Activated naive CD4-positive, alpha-beta T cell treated with Interleukin-2 at 50 U/mL for 16 hours (primary cell): ENCODE measurements at regions not wholly inside any gene's neighbourhood (a gene's known extent, or its start where the extent isn't known, plus 50 kb on each side); places are given as distances from the start of the nearest gene placed in this dataset.

Experiments used
- DNase-seq: peaks from one replicate; pipeline ENCODE4 v3.0.0-alpha.2; 2020

DNA sequence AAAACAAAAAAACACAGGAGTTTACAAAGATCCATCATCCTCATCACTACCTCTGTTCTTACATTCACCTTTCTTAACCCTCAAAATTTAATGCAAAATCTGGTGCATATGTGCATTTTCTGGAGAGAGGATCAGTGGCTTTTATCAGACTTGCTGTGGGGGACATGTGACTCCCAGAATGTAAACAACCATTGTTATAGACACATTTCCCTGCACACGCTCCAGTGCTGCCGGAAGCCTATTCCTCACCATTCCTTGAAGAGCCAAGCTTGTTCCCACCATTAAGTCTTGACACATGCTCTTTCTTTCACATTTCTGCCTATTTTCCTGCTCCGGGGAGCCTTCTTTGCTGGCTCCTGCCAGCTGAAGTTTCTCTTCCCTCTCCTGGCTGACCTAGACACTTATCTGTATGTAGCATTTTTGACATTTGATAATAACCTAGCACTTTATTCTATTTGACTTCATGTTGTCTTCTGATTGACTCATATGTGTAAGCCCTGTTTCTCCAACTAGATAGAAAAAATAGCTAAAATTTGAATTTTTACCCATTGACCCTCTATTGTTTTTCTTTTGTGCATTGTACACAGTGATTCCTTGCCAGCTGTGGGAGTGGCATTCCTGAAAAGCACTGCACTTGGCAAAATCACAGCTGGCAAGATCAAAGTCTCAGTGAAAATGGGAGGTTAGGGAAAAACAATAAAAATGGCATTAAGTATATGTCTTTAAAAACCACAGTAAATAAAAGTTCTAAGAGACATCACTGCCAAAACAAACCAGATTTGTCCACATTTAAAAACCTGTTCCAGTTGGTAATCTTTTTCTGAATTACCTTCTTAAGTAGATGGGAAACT is 76.8 kb upstream of the CIBAR2 start:
- DNase-seq, result no peak

DNA sequence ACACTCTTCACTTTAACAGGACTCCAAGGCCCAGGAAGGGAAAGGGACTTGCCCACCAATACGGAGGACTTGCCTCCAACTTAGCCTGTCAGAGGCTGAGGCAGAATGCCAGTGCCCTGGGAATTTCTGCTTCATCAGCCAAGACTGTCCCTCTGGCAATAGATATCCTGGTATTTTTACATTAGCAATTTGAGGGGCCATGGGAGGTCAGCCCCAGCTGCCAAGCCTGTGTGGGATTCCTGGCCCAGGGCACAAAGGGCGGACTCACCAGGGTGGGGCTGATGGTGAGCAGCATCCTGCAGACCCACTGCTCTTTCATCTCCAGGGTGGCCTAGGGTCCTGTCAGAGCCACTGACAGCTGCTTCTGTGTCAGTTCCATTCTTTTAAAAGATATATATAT is 78.3 kb upstream of the CIBAR2 start:
- no peak for DNase-seq

DNA sequence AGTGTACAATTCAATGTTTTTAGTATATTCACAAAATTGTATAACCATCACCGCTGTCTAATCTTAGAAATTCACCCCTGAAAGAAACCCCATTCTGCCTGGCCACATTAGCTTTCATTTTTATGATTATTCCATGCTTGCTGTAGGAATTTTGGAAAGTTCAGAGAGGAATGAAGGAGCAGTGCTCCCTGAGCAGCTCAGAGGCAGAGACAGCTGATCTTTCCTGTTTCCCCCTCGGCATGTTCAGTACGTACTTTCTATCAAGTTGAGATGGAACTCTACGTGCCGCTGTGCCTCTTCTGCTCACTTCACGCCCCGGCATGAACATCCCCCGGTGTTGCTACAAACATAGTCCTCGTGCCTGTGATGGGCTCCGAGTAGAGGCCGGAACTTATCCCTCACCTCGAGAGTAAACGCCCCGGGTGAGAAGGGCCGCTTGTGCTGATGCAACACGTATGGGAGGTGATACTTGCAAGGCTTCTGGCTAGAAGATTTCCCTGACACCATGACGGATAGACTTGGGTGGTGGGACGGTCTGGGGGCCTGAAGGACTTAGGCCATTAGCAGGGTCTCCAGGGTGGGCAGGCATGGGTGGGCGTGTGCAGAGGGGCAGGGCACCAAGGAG is 79.2 kb upstream of the CIBAR2 start:
- no peak for DNase-seq

DNA sequence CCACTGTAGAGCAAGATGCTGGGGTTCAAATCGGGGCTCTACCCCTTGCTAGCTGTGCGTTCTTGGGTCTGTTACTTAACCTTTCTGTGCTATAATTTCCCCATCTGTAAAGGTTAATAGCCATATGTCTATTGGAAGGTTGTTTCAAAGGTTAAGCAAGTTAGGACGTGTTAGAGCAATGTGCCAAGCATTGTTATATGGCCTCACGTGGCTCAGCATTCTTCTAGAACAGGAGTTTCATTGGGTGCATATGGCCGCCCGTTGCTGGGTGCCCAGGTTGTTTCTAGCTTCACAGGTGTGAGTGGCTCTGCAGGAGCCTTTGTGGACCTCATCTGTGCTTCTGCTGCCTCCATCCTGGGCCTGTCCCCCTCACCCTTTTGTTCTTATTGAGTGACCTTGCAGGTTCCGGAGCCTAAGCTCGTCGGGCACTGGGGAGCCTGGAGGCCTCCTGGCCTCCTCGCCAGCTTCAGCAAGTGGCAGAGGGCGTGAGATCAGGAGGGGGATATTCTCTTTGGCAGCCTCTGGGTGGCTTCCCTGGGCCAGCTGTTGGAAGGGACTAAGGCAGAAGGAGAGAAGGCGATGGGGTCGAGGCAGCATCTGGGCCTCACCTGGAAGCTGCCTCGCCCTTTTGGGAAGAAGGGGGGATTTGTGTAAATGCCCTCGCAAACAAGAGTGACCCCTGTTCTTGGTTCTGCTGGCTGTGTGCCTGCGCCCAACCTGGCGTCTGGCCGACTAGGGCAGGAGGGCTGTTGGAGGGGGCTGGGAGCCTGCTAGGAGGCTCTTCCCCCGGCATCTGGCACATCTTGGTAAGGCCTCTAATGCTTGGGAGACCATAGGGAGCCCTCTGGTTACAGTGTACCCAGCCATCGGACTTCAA is 80.2 kb upstream of the CIBAR2 start:
- DNase-seq, result no peak

DNA sequence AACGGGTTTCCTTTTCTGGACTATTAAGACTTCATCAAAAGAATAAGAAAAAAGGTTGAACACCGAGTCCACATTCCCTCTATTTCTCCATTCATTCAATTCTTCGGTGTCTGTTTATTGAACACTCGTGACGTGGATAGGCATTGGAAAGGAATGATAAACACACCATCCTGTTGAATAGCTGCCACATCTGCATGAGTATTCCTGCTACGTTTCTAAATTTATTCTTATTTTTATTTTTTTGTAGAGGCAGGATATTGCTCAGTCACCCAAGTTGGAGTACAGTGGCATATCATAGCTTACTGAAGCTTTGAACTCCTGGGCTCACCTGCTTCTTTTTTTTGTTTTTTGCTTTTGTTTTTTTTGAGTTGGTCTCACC is 80.8 kb upstream of the CIBAR2 start:
- no peak for DNase-seq

DNA sequence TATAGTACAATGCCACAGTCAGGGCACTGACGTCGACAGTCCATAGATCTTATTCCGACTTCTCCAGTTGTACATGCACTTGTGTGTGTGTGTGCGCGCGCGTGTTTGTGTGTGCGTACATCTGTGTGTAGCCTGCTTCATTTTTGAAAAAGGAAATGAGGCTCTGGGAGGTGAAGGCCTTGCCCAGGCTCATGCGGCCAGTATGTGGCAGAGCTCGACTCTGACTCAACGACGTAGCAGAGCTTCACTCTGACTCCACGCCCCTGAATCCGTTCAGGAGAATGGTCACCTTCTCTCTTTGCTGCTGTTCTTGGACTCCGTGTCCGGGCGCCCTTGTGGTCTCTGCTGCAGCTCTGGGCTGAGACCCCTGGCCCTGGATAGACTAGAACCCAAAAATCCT is 81.6 kb upstream of the CIBAR2 start:
- no peak for DNase-seq

DNA sequence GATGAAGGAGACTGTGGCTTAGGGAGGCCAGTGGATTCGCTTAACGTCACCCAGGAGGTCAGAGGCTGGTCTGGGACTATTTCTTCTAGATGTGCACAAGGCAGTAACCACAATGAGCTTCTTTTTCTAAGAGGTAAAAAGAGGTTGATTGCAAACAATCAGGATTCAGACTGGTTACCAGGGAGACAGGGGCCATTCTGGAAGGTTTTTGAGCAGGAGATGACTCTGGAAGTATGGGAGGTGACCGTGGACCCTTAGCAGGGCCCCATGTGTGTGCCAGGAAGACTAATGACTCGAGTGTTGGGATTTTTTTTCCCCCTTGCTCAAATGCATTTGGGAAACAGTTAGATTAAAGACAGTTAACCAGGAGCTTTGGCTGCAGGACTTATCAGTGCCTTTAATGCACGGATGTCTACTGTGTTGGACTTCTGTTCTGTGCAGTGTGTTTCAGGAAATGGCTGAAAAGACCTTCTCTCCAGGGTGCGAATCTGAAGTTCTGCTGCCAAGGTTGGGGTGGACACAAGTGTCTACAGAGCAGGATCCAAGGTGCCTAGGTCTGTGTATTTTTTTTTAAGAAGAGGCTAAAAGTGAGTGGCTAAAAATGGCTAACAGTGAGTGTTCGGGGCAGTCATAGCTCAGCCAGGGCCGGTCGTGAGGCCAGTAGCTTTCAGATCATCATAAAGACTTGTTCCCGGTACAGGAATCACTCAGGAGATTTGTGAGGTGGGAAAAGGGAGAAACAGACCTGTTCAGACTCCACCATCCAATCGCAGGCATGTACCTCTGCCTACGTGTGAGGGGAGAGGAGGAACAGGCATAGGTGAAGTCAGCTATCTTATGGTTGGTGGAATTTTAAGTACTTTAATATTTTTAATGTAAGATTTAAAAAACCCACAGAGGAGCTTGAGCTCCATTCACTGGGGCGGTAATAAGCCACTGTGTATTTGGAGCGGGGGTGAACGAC is 82.3 kb upstream of the CIBAR2 start:
- DNase-seq, result no peak

DNA sequence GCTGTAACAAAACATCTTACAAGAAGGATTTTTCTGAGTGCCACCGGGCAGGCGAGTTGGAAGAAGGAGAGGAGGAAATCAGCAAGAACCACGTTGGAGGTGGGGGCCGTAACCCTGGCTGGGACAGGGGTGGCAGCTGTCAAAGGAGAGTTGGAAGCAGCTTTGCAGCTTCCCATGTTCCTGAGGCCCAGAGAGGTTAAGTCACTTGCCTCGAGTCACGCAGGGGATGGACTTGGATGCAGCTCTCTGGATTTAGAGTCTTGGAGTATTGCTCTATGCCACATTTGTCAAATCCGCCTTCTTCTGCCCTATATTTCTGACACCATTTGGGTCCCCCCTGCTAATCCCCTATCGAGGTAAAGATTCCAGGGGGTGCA is 83.0 kb upstream of the CIBAR2 start:
- DNase-seq, result no peak

DNA sequence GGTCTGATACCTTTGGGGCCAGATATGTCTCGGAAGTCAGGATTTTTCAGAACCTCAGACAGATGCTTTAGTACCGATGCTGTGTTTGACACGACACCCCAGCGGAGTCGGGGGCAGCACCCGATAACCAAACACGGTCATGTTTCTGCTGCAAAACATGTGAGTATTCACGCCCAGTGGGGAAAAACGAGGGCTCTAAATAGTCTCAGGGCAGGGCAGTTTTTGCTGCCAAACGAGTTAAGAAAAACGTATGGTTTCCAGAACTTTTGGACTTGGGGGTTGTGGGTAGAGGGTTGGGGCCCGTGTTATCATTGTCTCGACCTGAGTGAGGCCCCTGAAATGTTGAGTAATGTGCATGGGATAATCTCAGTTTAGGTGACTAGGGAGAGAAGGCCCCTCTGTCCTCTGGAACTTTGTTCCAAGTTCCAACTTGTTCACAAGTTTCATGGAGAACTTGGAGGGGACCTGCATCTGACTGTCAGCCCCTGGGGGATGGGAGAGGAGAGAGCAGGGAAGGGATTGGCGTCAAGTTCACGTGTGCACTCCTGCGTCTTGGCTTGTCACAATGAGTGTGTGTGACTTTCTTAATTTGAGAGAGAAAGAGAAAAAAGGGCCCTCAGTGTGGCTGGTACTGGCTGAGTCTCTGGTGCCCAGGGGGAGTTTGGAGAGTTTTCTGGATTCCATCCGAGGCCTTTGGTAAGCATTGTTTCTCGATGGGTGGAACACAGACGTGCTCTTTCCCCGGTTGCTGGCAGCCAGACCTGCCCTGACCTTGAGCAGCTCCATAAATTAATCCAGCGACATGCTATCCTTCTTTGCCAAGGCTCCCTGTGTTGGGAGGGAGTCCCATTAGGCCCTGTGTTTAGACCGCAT is 83.9 kb upstream of the CIBAR2 start:
- no peak for DNase-seq

DNA sequence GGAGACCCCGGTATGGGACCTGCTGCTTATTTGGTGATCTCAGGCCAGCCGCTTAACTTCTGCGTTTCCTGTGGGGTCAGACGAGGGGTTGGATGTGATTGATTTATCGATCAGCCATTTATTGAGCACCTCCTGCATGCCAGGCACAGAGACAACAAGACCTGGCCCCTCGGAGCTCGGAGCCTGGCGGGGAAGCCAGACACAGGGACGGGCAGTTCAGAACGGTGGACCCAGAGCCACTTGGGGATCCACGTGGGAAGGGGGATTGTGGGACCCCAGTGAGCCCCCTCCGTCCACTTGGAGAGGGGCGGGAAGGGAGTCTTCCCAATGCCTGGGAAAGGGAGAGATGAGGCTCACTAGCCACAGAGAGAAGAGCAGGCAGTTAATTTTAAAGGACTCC is 84.7 kb upstream of the CIBAR2 start:
- DNase-seq, result no peak

DNA sequence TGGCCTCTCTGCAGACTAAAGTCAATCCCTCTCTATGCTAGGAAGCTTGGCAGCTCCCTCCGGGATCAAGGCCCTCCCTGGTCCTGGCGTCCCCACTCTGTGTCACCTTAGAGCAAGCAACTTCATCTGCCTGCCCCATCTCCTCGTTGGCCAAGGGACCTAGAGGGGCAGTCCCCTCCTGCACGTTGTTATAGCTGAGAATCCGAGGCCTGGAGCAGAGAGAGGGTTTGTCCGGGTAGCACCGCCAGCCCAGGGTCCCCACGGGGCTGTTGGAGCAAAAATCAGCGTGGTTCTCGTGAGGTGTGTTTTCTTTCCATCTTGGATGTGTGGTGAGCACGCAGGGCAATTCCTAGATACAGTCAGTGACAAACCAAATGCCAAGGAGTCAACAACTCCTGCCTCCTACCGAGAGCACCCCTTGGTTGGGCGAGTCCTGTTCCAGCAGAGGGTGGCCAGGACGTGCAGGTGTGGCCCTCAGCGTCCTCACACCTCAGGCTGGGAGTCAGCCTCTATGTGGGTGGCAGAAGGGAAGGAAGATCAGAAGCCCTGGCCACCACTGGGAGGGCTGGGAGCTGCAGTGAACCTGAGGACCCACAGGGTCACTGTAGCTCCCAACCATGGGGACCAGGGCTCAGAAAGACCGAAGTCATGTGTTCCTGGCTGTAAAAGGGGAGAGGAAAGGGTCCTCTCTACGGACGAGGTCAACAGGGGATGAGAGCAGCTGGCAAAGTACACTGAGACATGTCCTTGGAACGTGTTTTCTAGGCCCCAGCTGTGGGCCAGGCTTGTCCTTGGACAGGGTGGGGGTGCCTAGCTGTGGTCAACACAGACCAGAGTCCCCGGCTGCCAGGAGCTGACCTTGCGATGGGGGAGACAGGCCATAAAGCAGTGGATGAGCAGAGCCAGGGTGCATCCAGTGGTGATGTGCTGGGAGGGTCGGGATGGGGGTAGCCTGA is 85.6 kb upstream of the CIBAR2 start:
- no peak for DNase-seq

DNA sequence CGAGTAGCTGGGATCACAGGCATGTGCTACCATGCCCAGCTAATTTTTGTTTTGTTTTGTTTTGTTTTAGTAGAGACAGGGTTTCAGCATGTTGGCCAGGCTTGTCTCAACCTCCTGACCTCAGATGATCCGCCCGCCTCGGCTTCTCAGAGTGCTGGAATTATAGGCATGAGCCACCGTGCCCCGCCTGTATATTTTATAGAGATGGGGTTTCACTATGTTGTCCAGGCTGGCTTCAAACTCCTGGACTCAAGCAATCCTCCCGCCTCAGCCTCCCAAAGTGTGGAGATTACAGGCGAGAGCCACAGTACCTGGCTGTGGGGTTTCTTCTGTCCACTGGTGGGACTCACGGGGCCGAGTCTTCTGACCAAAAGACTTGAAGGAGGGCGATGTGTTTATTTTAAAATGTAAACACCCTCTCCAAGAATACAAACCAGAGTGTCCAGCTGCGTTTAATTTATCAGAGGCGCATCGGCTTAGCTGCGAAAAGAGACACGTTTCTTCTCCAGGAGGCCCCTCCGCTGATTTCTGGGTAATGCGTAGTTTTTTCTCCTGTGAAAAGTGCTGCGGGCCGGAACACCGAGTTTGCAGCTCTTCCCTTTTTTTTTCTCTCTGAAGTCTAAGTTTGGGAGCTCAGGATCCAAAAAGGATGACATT is 86.9 kb upstream of the CIBAR2 start:
- no peak for DNase-seq

DNA sequence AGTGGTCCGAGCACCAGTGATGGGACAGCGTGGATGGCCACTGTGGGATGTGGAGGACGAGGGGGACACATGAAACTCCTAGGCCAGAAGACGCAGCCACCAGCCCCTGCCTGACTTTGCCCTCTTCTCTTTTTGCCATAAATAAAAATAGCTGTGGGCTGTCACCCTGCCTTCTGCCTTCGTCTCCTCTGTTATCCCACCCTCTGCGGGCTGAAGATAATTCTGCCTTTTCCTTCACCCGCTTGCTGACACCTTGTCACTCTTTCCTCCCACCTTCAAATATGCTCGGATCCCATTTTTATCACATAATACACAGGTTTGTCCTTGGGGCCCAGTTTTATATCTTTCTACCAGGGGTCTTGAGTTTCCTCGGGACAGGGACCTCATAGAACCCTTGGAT is 87.6 kb upstream of the CIBAR2 start:
- DNase-seq, result no peak

DNA sequence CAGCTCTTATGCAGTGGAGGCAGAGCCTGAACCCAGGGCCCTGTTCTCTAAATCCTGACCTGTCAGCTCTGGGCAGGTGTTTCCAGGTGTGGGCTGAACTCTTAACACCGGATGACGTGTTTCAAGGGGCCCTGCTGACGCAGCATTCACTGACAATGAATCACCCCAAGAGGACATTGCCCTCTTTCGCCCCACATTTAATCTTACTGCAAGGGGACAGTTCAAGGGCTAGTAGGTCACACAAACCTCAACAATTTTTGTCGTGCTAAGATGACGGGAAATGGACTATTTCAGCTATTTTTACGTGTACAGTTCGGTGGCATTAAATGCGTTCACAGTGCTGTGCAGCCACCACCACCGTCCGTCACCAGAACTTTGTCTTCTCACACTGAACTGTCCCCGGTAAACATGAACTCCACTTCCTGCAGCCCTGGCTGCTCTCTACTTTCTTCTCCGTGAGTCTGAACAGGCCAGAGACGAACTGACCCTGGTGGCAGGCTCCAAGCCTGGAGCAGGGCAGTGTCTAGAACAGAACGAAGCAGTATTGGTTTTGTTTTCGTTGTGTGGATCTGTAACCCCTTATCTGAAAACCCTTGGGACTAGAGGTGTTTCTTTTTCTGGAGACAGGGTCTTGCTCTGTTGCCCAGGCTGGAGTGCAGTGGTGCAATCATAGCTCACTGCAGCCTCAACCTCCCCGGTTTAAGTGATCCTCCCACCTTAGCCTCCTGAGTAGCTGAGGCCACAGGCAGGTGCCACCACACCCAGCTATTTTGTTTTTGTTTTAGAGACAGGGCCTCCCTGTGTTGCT is 88.4 kb upstream of the CIBAR2 start:
- no peak for DNase-seq

DNA sequence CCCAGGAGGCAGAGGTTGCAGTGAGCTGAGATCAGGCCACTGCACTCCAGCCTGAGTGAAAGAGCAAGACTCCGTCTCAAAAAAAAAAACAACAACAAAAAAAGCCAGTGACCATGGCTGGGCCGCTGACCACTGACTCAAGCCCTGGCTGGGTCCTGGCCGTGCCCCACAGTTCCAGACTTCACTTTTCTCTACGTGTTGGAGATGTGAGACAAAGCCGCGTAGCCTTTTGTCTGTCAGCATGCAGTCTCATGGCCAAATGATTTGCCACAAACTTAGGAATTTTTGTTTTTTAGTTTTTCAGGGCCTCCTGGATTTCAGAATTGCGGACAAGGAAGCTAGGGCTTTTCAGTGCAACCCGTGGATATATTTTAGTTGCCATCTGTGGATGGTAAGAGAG is 89.3 kb upstream of the CIBAR2 start:
- no peak for DNase-seq

DNA sequence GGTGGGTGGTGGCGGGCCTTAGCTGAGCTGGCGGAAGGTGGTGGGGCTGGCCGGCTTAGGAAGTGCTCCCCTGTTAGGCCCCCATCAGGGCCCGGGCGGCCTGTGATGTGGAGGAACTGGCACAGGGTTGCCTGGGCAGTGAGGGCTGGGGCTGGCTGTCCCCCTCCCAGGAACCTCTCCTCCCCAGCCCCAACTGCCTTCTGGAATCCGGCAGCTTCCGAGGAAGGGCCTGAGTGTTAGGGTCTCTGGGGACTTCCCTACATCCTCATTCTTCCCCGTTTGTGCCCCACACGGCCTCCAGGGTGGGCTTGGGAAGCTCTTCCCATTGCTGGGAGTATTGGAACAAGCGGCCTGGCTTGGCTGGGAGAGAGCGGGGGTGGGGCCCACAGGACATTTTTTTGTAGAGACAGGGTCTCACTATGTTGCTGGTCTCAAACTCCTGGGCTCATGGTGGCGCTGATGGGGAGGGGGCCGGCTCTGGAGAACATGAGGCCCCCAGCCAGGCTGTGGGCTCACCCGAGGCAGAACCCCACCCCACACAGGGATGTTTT is 89.9 kb upstream of the CIBAR2 start:
- no peak for DNase-seq

DNA sequence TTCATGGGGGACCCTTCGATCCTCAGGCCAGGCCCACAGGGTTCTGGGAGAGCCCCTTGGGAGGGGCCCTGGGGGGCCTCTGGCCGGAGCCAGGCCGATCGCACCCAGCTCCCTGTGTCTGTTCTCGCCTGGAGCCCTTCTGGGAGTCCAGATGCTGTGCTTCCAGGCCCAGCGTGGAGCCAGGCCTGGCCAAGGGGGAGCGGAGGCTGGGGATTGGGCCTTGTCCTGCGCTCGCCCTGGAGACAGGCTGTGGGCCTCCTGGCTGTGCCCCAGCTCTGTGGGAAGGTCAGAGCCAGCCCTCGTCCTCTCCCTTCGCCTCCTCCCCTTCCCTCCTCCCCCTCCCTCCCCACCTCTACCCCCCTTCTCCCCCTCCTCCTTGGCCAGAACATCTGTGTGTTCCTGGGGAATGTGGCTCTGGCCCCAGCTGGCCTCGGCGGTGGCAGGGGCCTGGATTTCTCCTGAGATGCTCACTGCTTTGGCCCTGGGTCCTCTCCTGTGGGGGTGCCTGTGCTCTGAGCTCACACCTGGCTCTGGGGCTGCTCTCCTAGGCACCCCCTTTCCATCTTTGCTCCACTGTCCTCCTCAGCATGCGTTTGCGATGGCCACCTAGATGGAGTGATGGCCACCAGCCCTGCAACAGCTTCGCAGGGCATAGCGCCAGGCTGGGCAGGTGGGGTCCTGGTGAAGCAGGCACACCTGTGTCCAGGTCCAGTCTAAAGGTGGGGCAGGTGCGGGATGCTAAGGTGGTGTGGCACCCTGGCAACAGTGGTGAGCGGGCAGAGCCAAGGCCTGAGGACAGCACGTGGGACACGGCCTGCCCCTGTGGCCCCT is 90.6 kb upstream of the CIBAR2 start:
- DNase-seq, result no peak

DNA sequence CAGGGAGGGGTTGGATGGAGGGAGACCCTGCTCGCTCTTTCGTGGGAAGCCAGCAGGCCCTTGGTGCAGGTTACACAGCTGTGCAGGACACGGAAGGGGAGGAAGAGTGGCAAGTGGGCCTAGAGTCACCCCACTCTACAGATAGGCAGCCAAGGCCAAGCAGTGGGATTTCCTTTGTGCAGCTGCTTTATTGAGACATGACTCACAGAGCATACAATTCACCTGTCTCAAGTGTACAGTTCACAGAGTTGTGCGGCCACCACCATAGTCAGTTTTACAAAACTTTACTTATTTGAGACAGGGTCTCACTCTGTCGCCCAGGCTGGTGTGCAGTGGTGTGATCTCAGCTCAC is 91.2 kb upstream of the CIBAR2 start:
- DNase-seq, result no peak
